H9 (cell line): ENCODE measurements at regions not wholly inside any gene's neighbourhood (a gene's known extent, or its start where the extent isn't known, plus 50 kb on each side); places are given as distances from the start of the nearest gene placed in this dataset.

Experiments
- DNase-seq: peaks from one replicate; pipeline ENCODE4 v3.0.0-alpha.2; 2017
- H2AFZ ChIP-seq: one replicate; pipeline ENCODE4 v1.6.1; 2013; ENCODE audit warnings: mild to moderate bottlenecking, low read length, control low read depth, moderate library complexity
- H2AK5ac ChIP-seq: 2 replicates; pipeline ENCODE4 v1.6.1; 2013; ENCODE audit warnings: low read length, control low read depth, mixed read lengths; ENCODE audit not compliant: insufficient read length
- H2BK120ac ChIP-seq: one replicate; pipeline ENCODE4 v1.6.1; 2013; ENCODE audit warnings: low read depth, mild to moderate bottlenecking, low read length, control low read depth, inconsistent platforms; ENCODE audit not compliant: poor library complexity, severe bottlenecking
- H2BK12ac ChIP-seq: 2 replicates; pipeline ENCODE4 v1.6.1; 2013; ENCODE audit warnings: low read length, control low read depth, mixed read lengths, low read depth; ENCODE audit not compliant: insufficient read length
- H2BK15ac ChIP-seq: 2 replicates; pipeline ENCODE4 v1.6.1; 2013; ENCODE audit warnings: low read depth, low read length, control low read depth
- H2BK20ac ChIP-seq: one replicate; pipeline ENCODE4 v1.6.1; 2013; ENCODE audit warnings: low read depth, mild to moderate bottlenecking, low read length, control low read depth, inconsistent platforms; ENCODE audit not compliant: poor library complexity, severe bottlenecking
- H2BK5ac ChIP-seq: 2 replicates; pipeline ENCODE4 v1.6.1; 2013; ENCODE audit warnings: low read length, control low read depth, mixed read lengths; ENCODE audit not compliant: insufficient read length
- H3K14ac ChIP-seq: 2 replicates; pipeline ENCODE4 v1.6.1; 2013; ENCODE audit warnings: low read length, control low read depth; ENCODE audit not compliant: insufficient read depth
- H3K18ac ChIP-seq: 2 replicates; pipeline ENCODE4 v1.6.1; 2013; ENCODE audit warnings: low read depth, mild to moderate bottlenecking, mixed read lengths, low read length, control low read depth; ENCODE audit not compliant: insufficient read length
- H3K23ac ChIP-seq: 2 replicates; pipeline ENCODE4 v1.6.1; 2013; ENCODE audit warnings: low read length, control low read depth, mixed read lengths, low read depth; ENCODE audit not compliant: insufficient read length
- H3K23me2 ChIP-seq: 2 replicates; pipeline ENCODE4 v1.6.1; 2013; ENCODE audit warnings: low read depth, mild to moderate bottlenecking, mixed read lengths, low read length, control low read depth; ENCODE audit not compliant: insufficient read length, poor library complexity, severe bottlenecking
- H3K27ac ChIP-seq: 2 replicates; pipeline ENCODE4 v1.5.1; 2013; ENCODE audit warnings: low read length, control low read depth, mixed read lengths, low read depth; ENCODE audit not compliant: insufficient read length
- H3K27me3 ChIP-seq: 2 replicates; pipeline ENCODE4 v1.6.1; 2013; ENCODE audit warnings: low read length, control low read depth, inconsistent platforms; ENCODE audit not compliant: insufficient read depth
- H3K4ac ChIP-seq: 2 replicates; pipeline ENCODE4 v1.6.1; 2013; ENCODE audit warnings: low read depth, mild to moderate bottlenecking, control low read depth, inconsistent platforms, low read length, moderate library complexity
- H3K4me1 ChIP-seq: 2 replicates; pipeline ENCODE4 v1.6.1; 2013; ENCODE audit warnings: low read length, control low read depth, inconsistent platforms; ENCODE audit not compliant: insufficient read depth
- H3K4me2 ChIP-seq: 2 replicates; pipeline ENCODE4 v1.6.1; 2013; ENCODE audit warnings: low read length, control low read depth, mixed read lengths; ENCODE audit not compliant: insufficient read length, insufficient read depth
- H3K56ac ChIP-seq: 2 replicates; pipeline ENCODE4 v1.6.1; 2013; ENCODE audit warnings: low read depth, mild to moderate bottlenecking, mixed read lengths, low read length, control low read depth; ENCODE audit not compliant: insufficient read length
- H3K79me1 ChIP-seq: 2 replicates; pipeline ENCODE4 v1.6.1; 2013; ENCODE audit warnings: low read depth, mild to moderate bottlenecking, moderate library complexity, low read length, control low read depth, inconsistent platforms; ENCODE audit not compliant: insufficient read depth, poor library complexity, severe bottlenecking
- H3K79me2 ChIP-seq: 2 replicates; pipeline ENCODE4 v1.6.1; 2013; ENCODE audit warnings: low read length, control low read depth, inconsistent platforms; ENCODE audit not compliant: insufficient read depth
- H3K9ac ChIP-seq: 2 replicates; pipeline ENCODE4 v1.6.1; 2013; ENCODE audit warnings: low read length, control low read depth, mixed read lengths; ENCODE audit not compliant: insufficient read length; ENCODE audit errors: extremely low read depth
- H3K9me3 ChIP-seq: one replicate; pipeline ENCODE4 v1.6.1; 2013; ENCODE audit warnings: low read depth, low read length, inconsistent platforms; ENCODE audit not compliant: control insufficient read depth
- H3T11ph ChIP-seq: one replicate; pipeline ENCODE4 v1.6.1; 2013; ENCODE audit warnings: mild to moderate bottlenecking, low read length, control low read depth, inconsistent platforms
- H4K20me1 ChIP-seq: one replicate; pipeline ENCODE4 v1.6.1; 2013; ENCODE audit not compliant: control insufficient read depth, insufficient read length, insufficient read depth
- H4K5ac ChIP-seq: 2 replicates; pipeline ENCODE4 v1.6.1; 2013; ENCODE audit warnings: low read depth, mild to moderate bottlenecking, mixed read lengths, low read length, control low read depth; ENCODE audit not compliant: insufficient read length
- H4K8ac ChIP-seq: replicated peaks from 2 replicates; pipeline ENCODE4 v1.6.1; 2013; ENCODE audit warnings: low read length, control low read depth, mixed read lengths, low read depth; ENCODE audit not compliant: insufficient read length
- H4K91ac ChIP-seq: 2 replicates; pipeline ENCODE4 v1.6.1; 2013; ENCODE audit warnings: low read depth, mild to moderate bottlenecking, moderate library complexity, mixed read lengths, low read length, control low read depth; ENCODE audit not compliant: insufficient read length
- H3K27ac Mint-ChIP-seq, 3 experiments: 2 replicates in 2 of 3; 3 replicates in 1 of 3; pipeline ENCODE4 v1.8.0; 2020 to 2021; ENCODE audit warnings: mixed read lengths in 3 of 3, mild to moderate bottlenecking in 1 of 3, moderate library complexity in 1 of 3
- H3K27me3 Mint-ChIP-seq: 2 replicates; pipeline ENCODE4 v1.8.0; 2021; ENCODE audit warnings: low read depth, mild to moderate bottlenecking, moderate library complexity, mixed read lengths
- H3K36me3 Mint-ChIP-seq, 3 experiments: 2 replicates in 2 of 3; 3 replicates in 1 of 3; pipeline ENCODE4 v1.8.0; 2020 to 2021; ENCODE audit warnings: low read depth in 3 of 3, mixed read lengths in 3 of 3; ENCODE audit not compliant: insufficient read depth in 1 of 3
- H3K4me1 Mint-ChIP-seq, 2 experiments: 2 replicates each; pipeline ENCODE4 v1.8.0; 2020; ENCODE audit warnings: mixed read lengths in 2 of 2
- H3K4me3 Mint-ChIP-seq, 2 experiments: 2 replicates in 1 of 2; 3 replicates in 1 of 2; pipeline ENCODE4 v1.8.0; 2020 to 2021; ENCODE audit warnings: mild to moderate bottlenecking in 2 of 2, mixed read lengths in 2 of 2, moderate library complexity in 1 of 2
- H3K9me3 Mint-ChIP-seq, 2 experiments: 2 replicates in 1 of 2; 3 replicates in 1 of 2; pipeline ENCODE4 v1.8.0; 2020; ENCODE audit warnings: mild to moderate bottlenecking in 2 of 2, mixed read lengths in 2 of 2, moderate library complexity in 1 of 2
- WGBS: extraction: QIAGEN DNeasy Blood & Tissue Kit; methylation state at CpG from one replicate; pipeline ENCODE4 v1.1.7; 2013; ENCODE audit warnings: missing lambda C conversion rate, low lambda C conversion rate, mixed read lengths; ENCODE audit not compliant: insufficient read length; ENCODE audit errors: extremely low coverage; 5-methylcytosine and 5-hydroxymethylcytosine counted together
- TF ChIP-seq, protein P1 (sequence below): fragments of 200-600 bp; sonication (generic); conservative IDR thresholded peaks from 3 replicates; pipeline ENCODE4 v1.8.0; 2021; ENCODE audit warnings: antibody characterized with exemption, mild to moderate bottlenecking

- no peak overlapping the region for H4K8ac ChIP-seq
- H3K27ac ChIP-seq = no peak overlapping the region
- no peak overlapping the region for H2AK5ac ChIP-seq
- no peak overlapping the region for H2BK20ac ChIP-seq
- H3K9me3 Mint-ChIP-seq = peaks cover 3 to 5% of the 10 kb centered on the region in 2 experiments; a peak in 4 of 5 replicates
- H3K4me1 Mint-ChIP-seq = peaks cover 16 to 21% of the 10 kb centered on the region in 2 experiments
- H2BK5ac ChIP-seq = no peak overlapping the region
- TF ChIP-seq, protein P1, sequence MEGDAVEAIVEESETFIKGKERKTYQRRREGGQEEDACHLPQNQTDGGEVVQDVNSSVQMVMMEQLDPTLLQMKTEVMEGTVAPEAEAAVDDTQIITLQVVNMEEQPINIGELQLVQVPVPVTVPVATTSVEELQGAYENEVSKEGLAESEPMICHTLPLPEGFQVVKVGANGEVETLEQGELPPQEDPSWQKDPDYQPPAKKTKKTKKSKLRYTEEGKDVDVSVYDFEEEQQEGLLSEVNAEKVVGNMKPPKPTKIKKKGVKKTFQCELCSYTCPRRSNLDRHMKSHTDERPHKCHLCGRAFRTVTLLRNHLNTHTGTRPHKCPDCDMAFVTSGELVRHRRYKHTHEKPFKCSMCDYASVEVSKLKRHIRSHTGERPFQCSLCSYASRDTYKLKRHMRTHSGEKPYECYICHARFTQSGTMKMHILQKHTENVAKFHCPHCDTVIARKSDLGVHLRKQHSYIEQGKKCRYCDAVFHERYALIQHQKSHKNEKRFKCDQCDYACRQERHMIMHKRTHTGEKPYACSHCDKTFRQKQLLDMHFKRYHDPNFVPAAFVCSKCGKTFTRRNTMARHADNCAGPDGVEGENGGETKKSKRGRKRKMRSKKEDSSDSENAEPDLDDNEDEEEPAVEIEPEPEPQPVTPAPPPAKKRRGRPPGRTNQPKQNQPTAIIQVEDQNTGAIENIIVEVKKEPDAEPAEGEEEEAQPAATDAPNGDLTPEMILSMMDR = no peak
- no peak overlapping the region for H4K91ac ChIP-seq
- no peak for DNase-seq
- H3K4ac ChIP-seq = no peak overlapping the region
- no peak overlapping the region for H2BK120ac ChIP-seq
- H2BK15ac ChIP-seq = no peak overlapping the region
- H3K4me1 ChIP-seq = peaks cover 8% of the 10 kb centered on the region
- H3K56ac ChIP-seq = no peak overlapping the region
- no peaks in the 10 kb centered on the region for H3K23me2 ChIP-seq
- H3K9ac ChIP-seq = no peak overlapping the region
- no peaks in the 10 kb centered on the region for H4K20me1 ChIP-seq
- no peak overlapping the region for H3K4me3 Mint-ChIP-seq
- no peak overlapping the region for H2BK12ac ChIP-seq
- no peaks in the 10 kb centered on the region; the same call in 1 of the 2 replicates for H3K27me3 ChIP-seq
- no peak overlapping the region for H3K18ac ChIP-seq
- no peak overlapping the region for H3K14ac ChIP-seq
- H3K4me2 ChIP-seq = no peak overlapping the region
- no peak overlapping the region for H3K23ac ChIP-seq
- no peak overlapping the region for H3T11ph ChIP-seq
- no peaks in the 10 kb centered on the region for H3K79me1 ChIP-seq
- H3K27me3 Mint-ChIP-seq = peaks cover 5% of the 10 kb centered on the region
- no peaks in the 10 kb centered on the region for H3K79me2 ChIP-seq
- H3K36me3 Mint-ChIP-seq = peaks cover 0 to 10% (median 3%) of the 10 kb centered on the region in 3 experiments; a peak in 4 of 7 replicates
- H2AFZ ChIP-seq = no peak overlapping the region
- H3K9me3 ChIP-seq = no peaks in the 10 kb centered on the region
- H3K27ac Mint-ChIP-seq = no peak overlapping the region
- no peak overlapping the region for H4K5ac ChIP-seq
- WGBS = no CpG with 5 or more reads among the region's 2 CpGs
Observed at GRCh38 chr10:113329121-113329596, 223.7 kb upstream of the HABP2 start.
